T-helper 22 cell (primary cell): ENCODE measurements at regions not wholly inside any gene's neighbourhood (a gene's known extent, or its start where the extent isn't known, plus 50 kb on each side); places are given as distances from the start of the nearest gene placed in this dataset.

Experiments
- DNase-seq: peaks from one replicate; pipeline ENCODE4 v3.0.0-alpha.2; 2020; ENCODE audit warnings: low read depth

DNA sequence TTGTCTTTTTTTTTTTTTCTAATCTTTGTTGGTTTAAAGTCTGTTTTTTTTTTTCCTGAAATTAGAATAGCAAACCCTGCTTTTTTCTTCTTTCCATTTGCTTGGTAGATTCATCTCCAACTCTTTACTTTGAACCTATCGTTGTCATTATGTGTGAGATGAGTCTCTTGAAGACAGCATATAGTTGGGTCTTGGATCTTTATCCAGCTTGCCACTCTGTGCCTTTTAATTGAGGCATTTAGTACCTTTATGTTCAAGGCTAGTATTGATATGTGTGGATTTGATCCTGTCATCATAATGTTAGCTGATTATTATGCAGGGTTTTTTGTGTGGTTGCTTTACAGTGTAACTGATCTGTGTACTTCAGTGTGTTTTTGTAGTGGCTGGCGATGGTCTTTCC lies 383.8 kb downstream of the MAN2A1 start:
- DNase-seq, result no peak

DNA sequence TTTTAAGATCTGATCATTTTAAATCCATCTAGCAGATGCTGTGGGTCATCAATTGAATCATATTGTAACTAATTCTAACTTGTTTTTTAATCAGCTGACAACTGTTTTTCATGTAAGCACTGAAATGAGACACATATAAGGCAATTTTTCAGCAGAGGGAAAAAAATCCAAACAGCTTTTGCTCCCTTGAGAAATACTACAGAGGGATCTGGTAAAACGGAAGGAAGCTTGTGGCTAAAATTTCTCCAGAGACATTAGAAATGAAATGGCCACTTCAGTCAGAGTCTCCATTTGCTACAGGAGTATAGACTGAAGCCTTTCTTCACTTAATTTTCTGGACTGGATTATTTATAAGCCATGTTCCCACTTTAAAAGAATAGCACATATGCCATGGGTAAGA lies 385.9 kb downstream of the MAN2A1 start:
- DNase-seq, result no peak

- no peak for DNase-seq
These were observed 387.4 kb downstream of the MAN2A1 start for GRCh38 chr5:110077147-110077546.

DNA sequence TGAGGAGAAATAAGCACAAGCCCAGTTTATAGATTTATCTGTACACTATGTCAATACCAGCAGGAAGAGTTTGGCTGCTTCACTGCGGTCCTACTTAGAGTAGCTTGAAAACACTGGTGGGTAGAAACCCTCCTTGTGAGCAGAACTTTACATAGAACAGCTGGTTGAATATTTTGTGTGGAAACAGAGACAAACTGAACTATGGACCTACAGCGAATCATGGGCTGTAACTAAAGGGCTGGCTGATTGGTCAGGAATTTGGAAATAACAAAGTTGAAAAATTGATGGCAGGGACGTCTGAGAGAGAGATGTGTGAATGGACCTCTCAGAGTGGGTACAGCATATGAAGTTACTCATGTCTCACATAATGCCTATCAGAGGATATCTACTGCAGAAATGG lies 392.5 kb downstream of the MAN2A1 start:
- DNase-seq, result no peak

DNA sequence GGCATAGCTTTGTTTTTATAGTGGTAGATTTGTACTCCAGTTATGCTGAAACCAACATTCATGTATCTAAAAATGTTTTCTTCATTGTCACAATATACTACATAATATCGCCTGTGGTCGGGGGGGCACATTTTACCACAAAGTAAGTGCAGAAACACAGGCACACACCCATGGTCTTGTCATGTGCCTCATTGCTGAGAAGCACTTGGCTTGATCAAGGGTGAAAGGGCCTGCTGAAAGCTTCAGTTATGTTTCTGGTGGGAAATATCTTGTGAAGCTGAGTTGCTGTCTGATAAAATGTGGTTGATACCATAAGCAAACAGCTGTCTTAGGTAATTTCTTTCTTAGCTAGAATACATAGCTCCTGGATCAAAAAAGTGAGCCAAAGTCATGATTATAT lies 393.1 kb downstream of the MAN2A1 start:
- no peak for DNase-seq

GRCh38 chr5:110085826-110086225 lies 396.1 kb downstream of the MAN2A1 start:
- no peak for DNase-seq

DNA sequence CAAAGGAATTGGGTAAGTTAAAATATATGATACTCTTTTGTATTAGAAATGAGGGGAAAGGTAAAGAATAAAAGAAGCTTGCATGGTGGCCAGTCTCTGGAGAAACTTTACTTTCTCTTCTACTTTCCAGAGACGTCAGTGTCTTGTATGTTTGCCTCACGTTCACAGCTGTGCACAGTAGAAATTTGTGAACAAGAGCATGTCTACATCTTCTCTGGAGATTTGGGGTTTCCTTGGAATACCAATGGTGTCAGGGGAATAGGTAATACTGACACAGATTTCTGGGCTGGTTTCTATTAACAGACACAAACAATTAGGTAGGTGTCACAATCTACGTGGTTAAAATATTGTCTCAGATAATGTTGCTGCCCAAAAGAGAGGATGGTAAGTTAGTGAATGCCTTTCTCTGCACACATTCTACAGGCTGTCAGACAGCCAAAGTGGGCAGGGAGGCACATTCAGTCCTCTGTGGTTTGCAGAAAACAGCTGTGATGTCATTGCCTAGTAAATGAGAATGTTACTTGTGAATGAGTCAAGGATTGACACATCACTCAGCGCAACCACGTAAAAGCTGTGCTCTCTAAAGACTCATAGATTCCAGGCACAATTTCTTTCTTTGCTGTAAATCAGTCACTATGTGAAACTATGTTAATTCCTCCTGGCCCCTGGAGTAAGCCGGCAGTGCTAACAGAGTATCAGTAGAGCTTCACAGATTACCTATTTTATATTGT lies 397.1 kb downstream of the MAN2A1 start:
- DNase-seq, result no peak

GRCh38 chr5:110087829-110088228 lies 398.1 kb downstream of the MAN2A1 start:
- DNase-seq, result no peak

DNA sequence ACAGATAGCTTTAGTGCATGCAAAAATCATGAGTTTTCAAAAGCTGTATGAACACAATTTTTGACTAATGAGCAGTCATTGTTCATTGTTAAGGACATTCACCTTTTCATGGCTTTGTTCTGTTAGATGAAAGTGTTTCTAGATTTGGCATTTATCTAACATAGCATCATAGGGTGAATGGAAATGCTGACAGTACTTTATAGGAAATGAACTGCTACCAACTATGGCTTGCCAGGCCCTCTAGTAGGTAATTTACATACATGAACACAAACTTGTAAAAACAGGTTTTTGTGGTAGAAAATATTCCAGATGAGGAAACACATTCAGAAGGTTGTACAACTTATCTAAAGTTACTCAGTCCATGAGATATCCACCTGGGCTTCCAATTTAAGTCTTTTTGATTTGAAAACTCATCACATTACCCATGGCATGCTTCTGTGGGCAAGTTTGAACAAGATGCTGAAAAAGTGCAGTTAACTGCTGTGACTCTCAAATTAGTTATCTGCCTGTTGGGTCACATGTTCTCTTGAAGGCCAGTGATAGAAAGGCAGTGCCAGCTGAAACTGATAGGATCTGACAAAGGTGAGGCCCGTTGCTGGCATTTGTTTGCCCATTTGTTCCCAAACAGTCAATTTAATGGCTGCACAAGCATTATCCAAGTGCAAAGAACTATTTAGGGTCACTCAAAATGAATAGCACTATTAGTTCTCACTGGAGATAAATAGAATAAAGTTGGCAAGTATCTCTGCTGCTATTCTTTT lies 399.1 kb downstream of the MAN2A1 start:
- DNase-seq, result no peak

DNA sequence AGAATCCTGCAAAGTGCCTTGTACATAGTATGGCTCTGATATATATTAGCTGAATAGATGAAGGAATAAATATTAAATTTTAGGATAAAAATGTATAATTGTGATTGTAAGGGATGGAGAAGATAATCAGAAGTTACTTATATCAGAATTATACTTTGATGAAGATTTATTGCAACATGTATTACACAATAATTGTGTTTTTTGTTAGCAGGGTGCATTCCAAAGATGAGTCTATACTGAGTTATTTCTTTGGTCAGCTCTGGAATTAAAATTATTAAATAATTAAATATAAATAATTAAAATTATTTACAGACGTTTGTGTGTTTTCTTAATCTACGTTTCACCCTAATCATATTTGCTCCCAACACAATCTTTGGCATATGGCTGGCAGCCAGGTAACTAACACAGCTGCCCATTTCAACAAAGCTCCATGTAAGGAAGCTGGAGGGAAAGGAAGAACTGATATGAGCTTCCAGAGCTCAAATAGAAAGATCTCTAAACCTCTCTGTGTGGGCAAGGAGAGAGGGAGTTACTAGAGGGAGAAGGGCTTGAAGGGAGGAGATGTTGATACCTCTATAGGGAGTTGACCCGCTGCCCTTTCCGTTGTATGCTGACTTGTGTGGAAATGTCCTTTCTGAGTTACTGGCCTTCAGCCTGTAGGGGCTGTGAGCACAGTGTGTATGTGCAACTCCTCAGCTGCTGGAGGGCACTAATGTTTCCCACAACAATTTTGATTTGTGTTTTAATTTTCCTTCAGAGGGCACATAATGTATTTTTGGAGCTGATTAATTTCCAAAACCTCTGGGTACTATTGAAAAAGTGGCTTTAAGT lies 403.4 kb downstream of the MAN2A1 start:
- no peak for DNase-seq

- DNase-seq, result no peak
These were observed 404.4 kb downstream of the MAN2A1 start for GRCh38 chr5:110094109-110094508.

DNA sequence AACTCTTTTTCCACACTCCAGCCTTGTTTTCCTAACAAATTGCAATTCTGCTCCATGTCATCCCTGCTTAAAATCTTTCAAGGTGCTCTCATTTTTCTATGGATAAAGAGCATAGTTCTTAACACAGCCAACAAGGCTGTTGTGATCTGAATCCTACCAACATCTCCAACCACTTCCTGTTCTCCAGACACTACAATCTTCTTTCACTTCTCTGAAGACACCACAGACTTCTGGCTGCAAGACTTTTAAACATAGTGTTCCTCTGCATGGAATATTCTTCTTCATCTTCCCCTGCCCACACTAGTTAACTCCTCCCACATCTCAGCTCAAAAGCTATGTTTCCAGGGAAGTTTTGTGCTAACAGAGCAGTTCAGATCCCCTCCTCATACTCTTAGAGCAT lies 404.8 kb downstream of the MAN2A1 start:
- DNase-seq, result no peak

DNA sequence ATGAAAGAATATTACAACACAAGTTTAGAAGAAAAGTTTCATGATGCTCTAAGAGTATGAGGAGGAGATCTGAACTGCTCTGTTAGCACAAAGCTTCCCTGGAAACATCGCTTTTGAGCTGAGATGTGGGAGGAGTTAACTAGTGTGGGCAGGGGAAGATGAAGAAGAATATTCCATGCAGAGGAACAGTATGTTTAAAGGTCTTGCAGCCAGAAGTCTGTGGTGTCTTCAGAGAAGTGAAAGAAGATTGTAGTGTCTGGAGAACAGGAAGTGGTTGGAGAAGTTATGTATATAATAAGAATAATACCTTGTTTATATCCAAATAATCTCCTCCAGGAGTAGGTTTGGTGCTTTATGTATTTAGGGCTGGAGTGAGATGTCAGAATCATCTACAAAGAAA lies 406.7 kb downstream of the MAN2A1 start:
- no peak for DNase-seq

DNA sequence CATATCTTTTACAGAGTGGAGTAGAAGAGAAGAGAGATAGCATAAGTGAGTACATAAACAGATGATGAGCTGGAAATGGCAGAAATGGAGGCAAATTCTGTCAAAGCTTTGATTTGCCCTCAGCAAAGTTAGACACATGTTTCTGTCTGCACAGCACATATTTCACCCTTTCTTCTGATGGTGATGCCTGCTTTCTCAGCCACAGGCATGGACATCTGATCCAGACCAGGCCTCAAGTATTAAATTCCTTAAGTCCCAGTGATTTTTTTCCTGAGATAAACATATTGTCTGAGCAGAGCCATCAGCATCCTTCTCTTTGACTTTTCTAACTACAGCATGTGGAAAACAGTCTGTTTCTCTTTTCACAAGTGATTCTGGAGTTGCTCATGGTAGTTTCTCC lies 409.8 kb downstream of the MAN2A1 start:
- no peak for DNase-seq

DNA sequence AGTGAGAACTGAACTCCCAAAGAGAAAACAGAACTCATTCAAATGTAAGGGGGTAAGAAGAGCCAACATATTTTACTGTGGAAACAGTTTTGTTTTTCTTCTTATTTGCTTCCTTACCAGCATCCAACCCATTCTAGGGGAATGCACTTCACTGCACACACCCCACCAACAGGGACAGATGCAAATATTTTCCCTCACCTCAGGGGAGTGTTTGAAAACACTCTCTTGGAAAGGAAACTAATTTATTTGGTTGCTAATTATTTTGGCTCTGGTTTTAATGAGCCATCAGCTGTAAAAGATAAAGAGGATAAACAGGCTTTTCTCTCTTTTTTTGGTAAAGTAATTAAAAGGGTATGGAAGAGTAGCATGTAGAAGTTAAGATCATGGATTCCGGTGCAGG lies 413.4 kb downstream of the MAN2A1 start:
- DNase-seq, result no peak

DNA sequence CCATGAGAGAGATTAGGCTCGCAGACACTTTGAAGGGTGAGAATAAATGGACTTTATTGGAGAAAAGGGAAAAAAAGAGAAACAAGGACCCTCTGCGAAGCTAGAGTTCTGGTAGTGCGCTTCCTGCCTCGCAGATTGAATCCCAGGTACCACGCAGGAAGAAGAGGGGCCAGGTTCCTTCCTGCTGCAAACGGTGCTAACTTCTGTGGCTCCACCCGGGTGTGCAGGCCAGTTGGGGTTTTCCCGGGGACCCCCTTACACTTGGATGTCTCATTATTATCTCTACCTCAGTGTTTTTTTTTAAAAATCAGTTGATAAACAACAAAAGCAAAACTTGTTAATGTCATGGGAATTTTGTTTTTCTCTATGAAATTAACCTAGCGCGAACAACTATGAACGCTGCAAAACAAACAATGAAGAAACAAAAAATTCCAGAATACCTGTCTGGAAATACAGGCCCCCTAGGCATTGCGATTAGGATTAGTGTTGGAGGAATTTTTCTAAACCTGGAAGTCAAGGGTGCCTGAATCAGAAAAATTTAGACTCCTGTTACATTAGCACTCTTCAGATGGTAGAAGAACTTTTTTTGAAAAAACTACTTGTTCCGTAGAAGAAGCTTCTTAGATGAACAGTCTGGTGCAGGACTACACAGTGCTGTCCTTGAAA lies 414.5 kb downstream of the MAN2A1 start:
- no peak for DNase-seq

- no peak for DNase-seq
These were observed 415.3 kb downstream of the MAN2A1 start for GRCh38 chr5:110104726-110105669.

DNA sequence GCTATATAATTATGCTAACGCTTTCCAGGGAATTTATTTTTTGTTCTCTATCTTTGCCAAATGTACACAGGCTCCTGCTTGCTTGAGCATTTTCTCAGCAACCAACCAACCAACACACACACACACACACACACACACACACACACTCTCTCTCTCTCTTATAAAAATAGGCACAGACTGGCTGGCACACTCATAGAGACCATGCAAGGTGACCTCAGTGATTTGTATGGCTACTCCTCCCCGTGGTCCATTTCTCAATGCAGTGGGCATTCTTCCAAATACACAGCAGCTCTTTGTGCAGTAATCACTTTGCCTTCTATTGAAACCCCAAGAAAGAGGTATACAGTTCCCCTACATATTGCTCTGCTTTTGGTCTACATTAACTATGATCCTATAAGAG lies 416.0 kb downstream of the MAN2A1 start:
- DNase-seq, result no peak

DNA sequence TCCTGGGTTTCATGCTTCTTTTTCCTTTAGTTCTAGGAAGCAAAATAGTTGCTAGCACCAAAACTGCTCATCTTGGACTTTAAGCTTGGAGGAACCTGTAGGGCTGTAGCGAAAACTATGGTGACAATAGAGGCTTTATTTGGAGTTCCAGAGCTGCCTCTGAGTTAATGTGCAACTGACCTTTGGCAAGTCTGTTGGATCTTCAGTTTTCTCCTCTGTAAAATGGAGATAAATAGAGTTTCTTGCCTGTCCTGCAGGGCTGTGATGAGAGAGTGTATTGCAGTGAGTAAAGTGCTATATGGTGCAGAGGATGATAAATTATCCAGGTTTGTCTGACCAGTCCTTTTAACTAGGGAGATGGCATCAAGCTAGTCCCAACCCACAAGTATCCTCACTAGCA lies 417.0 kb downstream of the MAN2A1 start:
- DNase-seq, result no peak

DNA sequence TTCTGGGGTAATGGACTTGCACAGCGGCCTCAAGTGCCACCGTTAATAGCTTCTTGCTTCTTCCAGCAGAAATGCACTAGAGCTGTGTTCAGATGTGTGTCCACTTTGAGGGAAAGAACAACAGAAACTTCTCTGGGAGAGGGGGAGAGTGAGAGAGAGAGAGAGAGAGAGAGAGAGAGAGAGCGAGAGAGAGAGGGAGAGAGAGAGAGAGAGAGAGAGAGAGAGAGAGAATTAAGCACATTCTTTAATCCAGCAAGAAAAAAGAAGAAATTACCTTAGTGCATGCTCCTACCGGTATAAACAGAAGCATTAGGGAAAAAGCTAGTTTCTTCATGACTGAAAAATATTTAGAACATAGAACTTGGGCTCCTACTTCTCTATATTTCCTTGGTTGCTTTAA lies 418.8 kb downstream of the MAN2A1 start:
- DNase-seq, result no peak

- DNase-seq, result no peak
These were observed 419.9 kb downstream of the MAN2A1 start for GRCh38 chr5:110109667-110110066.
